Liver (tissue), 7 donors: ENCODE measurements at regions not wholly inside any gene's neighbourhood (a gene's known extent, or its start where the extent isn't known, plus 50 kb on each side); places are given as distances from the start of the nearest gene placed in this dataset.

Experiments
- DNase-seq: peaks from one replicate; pipeline ENCODE4 v3.0.0-alpha.2; 2017; ENCODE audit warnings: low spot score
- H3K27ac ChIP-seq, 2 donors: one replicate each; pipeline ENCODE4 v1.7.0; 2013; ENCODE audit warnings: inconsistent platforms in 2 of 2, low read length in 2 of 2, control low read depth in 1 of 2, low read depth in 1 of 2, mild to moderate bottlenecking in 1 of 2
- H3K27me3 ChIP-seq, 4 donors: one replicate each; pipeline versions ENCODE4 v1.6.1 to v1.7.0; 2013; ENCODE audit warnings: low read length in 3 of 4, inconsistent platforms in 1 of 4, mild to moderate bottlenecking in 1 of 4, moderate library complexity in 1 of 4; ENCODE audit not compliant: control insufficient read depth in 4 of 4, insufficient read depth in 4 of 4
- H3K36me3 ChIP-seq, 4 donors: one replicate each; pipeline versions ENCODE4 v1.6.1 to v1.7.0; 2013; ENCODE audit warnings: low read length in 3 of 4, mild to moderate bottlenecking in 3 of 4, low read depth in 1 of 4, moderate library complexity in 1 of 4; ENCODE audit not compliant: control insufficient read depth in 4 of 4, insufficient read depth in 3 of 4
- H3K4me1 ChIP-seq, 4 donors: one replicate each; pipeline versions ENCODE4 v1.6.1 to v1.7.0; 2013; ENCODE audit warnings: low read length in 3 of 4, mild to moderate bottlenecking in 3 of 4, moderate library complexity in 1 of 4; ENCODE audit not compliant: control insufficient read depth in 4 of 4, insufficient read depth in 4 of 4
- H3K4me3 ChIP-seq, 3 donors: one replicate each; pipeline versions ENCODE4 v1.6.1 to v1.7.0; 2013; ENCODE audit warnings: low read length in 3 of 3, control low read depth in 1 of 3, low read depth in 1 of 3, mild to moderate bottlenecking in 1 of 3
- H3K9ac ChIP-seq, 2 donors: one replicate each; pipeline ENCODE4 v1.7.0; 2013; ENCODE audit warnings: low read length in 2 of 2, mild to moderate bottlenecking in 2 of 2, moderate library complexity in 2 of 2, control low read depth in 1 of 2, low read depth in 1 of 2
- H3K9me3 ChIP-seq, 4 donors: one replicate each; pipeline versions ENCODE4 v1.6.1 to v1.7.0; 2013; ENCODE audit warnings: low read length in 3 of 4; ENCODE audit not compliant: control insufficient read depth in 4 of 4
- EGR1 ChIP-seq, 2 donors: IDR thresholded peaks; 2 replicates each; pipeline ENCODE4 v1.6.1; 2016 to 2018; ENCODE audit warnings: antibody characterized with exemption in 2 of 2, low read depth in 2 of 2
- GABPA ChIP-seq, 2 donors: IDR thresholded peaks in 1 of 2; conservative IDR thresholded peaks in 1 of 2; 2 replicates each; pipeline ENCODE4 v1.6.1; 2016; ENCODE audit warnings: antibody characterized with exemption in 2 of 2, mild to moderate bottlenecking in 1 of 2, moderate library complexity in 1 of 2
- HNF4A ChIP-seq, 2 donors: conservative IDR thresholded peaks; 2 replicates each; pipeline ENCODE4 v1.6.1; 2016; ENCODE audit warnings: antibody characterized with exemption in 2 of 2, mild to moderate bottlenecking in 2 of 2
- HNF4G ChIP-seq: IDR thresholded peaks from 2 replicates; pipeline ENCODE4 v1.6.1; 2016; ENCODE audit warnings: antibody characterized with exemption
- NR2F2 ChIP-seq: IDR thresholded peaks from 2 replicates; pipeline ENCODE4 v1.6.1; 2016; ENCODE audit warnings: antibody characterized with exemption
- RAD21 ChIP-seq, 2 donors: IDR thresholded peaks; 2 replicates each; pipeline ENCODE4 v1.6.1; 2016; ENCODE audit warnings: antibody characterized with exemption in 2 of 2, mild to moderate bottlenecking in 2 of 2
- RXRA ChIP-seq, 2 donors: IDR thresholded peaks; 2 replicates each; pipeline ENCODE4 v1.6.1; 2017 to 2018; ENCODE audit warnings: antibody characterized with exemption in 2 of 2, mild to moderate bottlenecking in 1 of 2
- SP1 ChIP-seq: IDR thresholded peaks from 2 replicates; pipeline ENCODE4 v1.6.1; 2018; ENCODE audit warnings: antibody characterized with exemption, mild to moderate bottlenecking
- TAF1 ChIP-seq: conservative IDR thresholded peaks from 2 replicates; pipeline ENCODE4 v1.6.1; 2016; ENCODE audit warnings: antibody characterized with exemption, mild to moderate bottlenecking
- YY1 ChIP-seq: IDR thresholded peaks from 2 replicates; pipeline ENCODE4 v1.6.1; 2016; ENCODE audit warnings: antibody characterized with exemption, mild to moderate bottlenecking
- WGBS: extraction: QIAGEN DNeasy Blood & Tissue Kit; methylation state at CpG from one replicate; pipeline ENCODE4 v1.1.7; 2013; 5-methylcytosine and 5-hydroxymethylcytosine counted together
- TF ChIP-seq, protein P1 (sequence below): IDR thresholded peaks from 2 replicates; pipeline ENCODE4 v1.6.1; 2016; ENCODE audit warnings: antibody characterized with exemption
- TF ChIP-seq, protein P2 (sequence below): IDR thresholded peaks from 2 replicates; pipeline ENCODE4 v1.6.1; 2016; ENCODE audit warnings: antibody characterized with exemption
- TF ChIP-seq, protein P3 (sequence below): IDR thresholded peaks from 2 replicates; pipeline ENCODE4 v1.6.1; 2016; ENCODE audit warnings: antibody characterized with exemption, mild to moderate bottlenecking
- TF ChIP-seq, protein P4 (sequence below): IDR thresholded peaks from 2 replicates; pipeline ENCODE4 v1.6.1; 2016; ENCODE audit warnings: antibody characterized with exemption
- donor health status: healthy.
- donor health status: healthy.
- donor health status: healthy.
- donor health status: healthy.

DNA sequence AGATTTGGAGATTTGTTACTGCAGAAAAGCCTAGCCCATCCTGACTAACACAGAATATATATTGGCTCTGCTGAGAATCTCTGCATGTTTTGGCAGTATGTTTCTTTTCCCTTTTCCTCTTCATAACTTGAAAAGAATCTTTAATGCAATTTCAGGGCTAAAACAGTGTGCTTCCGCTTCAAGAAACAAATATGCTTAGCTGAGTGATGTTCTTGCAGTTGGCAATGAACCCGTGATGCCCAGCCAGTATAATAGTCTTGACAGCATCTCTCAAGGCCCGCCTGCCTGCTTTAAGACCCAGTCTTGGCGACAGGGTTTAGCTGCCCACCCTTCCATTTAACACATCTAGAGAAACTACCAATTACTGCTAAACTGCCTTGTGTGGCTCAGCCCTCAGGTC is 184.5 kb downstream of the INO80D start:
- no peaks in the 10 kb centered on the region for H3K9me3 ChIP-seq
- DNase-seq: no peak
- no peak overlapping the region for H3K27ac ChIP-seq
- H3K4me3 ChIP-seq: no peak overlapping the region
- no peaks in the 10 kb centered on the region for H3K36me3 ChIP-seq
- WGBS: 87% methylated on average over 4 of the region's 4 CpGs
- no peaks in the 10 kb centered on the region for H3K27me3 ChIP-seq
- TF ChIP-seq, protein P1, sequence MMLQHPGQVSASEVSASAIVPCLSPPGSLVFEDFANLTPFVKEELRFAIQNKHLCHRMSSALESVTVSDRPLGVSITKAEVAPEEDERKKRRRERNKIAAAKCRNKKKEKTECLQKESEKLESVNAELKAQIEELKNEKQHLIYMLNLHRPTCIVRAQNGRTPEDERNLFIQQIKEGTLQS: no peak
- TF ChIP-seq, protein P2, sequence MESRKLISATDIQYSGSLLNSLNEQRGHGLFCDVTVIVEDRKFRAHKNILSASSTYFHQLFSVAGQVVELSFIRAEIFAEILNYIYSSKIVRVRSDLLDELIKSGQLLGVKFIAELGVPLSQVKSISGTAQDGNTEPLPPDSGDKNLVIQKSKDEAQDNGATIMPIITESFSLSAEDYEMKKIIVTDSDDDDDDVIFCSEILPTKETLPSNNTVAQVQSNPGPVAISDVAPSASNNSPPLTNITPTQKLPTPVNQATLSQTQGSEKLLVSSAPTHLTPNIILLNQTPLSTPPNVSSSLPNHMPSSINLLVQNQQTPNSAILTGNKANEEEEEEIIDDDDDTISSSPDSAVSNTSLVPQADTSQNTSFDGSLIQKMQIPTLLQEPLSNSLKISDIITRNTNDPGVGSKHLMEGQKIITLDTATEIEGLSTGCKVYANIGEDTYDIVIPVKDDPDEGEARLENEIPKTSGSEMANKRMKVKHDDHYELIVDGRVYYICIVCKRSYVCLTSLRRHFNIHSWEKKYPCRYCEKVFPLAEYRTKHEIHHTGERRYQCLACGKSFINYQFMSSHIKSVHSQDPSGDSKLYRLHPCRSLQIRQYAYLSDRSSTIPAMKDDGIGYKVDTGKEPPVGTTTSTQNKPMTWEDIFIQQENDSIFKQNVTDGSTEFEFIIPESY: no peak
- TF ChIP-seq RXRA (IDR thresholded peaks at IDR 0.05) (no peak), HNF4A (conservative IDR thresholded peaks at IDR 0.05) (no peak), EGR1 (IDR thresholded peaks at IDR 0.05; ENCODE audit: low read depth in 2 of 2) (no peak), NR2F2 (no peak), GABPA (IDR thresholded peaks at IDR 0.05 in 1 of 2, conservative IDR thresholded peaks at IDR 0.05 in 1 of 2) (no peak), HNF4G (no peak), RAD21 (IDR thresholded peaks at IDR 0.05) (no peak), SP1 (no peak), YY1 (no peak), TAF1 (no peak)
- TF ChIP-seq, protein P3, sequence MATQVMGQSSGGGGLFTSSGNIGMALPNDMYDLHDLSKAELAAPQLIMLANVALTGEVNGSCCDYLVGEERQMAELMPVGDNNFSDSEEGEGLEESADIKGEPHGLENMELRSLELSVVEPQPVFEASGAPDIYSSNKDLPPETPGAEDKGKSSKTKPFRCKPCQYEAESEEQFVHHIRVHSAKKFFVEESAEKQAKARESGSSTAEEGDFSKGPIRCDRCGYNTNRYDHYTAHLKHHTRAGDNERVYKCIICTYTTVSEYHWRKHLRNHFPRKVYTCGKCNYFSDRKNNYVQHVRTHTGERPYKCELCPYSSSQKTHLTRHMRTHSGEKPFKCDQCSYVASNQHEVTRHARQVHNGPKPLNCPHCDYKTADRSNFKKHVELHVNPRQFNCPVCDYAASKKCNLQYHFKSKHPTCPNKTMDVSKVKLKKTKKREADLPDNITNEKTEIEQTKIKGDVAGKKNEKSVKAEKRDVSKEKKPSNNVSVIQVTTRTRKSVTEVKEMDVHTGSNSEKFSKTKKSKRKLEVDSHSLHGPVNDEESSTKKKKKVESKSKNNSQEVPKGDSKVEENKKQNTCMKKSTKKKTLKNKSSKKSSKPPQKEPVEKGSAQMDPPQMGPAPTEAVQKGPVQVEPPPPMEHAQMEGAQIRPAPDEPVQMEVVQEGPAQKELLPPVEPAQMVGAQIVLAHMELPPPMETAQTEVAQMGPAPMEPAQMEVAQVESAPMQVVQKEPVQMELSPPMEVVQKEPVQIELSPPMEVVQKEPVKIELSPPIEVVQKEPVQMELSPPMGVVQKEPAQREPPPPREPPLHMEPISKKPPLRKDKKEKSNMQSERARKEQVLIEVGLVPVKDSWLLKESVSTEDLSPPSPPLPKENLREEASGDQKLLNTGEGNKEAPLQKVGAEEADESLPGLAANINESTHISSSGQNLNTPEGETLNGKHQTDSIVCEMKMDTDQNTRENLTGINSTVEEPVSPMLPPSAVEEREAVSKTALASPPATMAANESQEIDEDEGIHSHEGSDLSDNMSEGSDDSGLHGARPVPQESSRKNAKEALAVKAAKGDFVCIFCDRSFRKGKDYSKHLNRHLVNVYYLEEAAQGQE: no peak
- TF ChIP-seq, protein P4, sequence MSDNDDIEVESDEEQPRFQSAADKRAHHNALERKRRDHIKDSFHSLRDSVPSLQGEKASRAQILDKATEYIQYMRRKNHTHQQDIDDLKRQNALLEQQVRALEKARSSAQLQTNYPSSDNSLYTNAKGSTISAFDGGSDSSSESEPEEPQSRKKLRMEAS: no peak
- H3K4me1 ChIP-seq: no peaks in the 10 kb centered on the region
- no peak overlapping the region for H3K9ac ChIP-seq

DNA sequence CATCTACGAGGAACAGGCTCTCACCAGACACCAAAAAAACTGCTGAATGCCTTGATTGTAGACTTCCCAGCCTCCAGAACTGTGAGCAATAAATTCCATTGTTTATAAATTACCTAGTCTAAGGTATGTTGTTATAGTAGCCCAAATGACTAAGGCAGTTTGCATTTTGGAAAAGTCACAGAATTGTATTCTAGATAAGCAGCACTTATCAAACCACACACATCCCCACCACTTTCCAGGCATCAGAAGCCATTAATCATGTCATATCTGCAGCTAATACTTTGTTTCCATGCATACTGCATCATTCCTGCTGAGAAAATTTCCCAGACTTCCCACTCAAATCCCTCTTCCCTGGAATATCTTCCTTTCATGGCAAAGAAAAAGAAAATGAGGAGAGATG is 187.2 kb downstream of the INO80D start:
- DNase-seq: no peak
- Histone ChIP-seq H3K27ac (no peak overlapping the region), H3K4me3 (no peak overlapping the region), H3K9me3 (no peaks in the 10 kb centered on the region), H3K4me1 (no peaks in the 10 kb centered on the region), H3K27me3 (no peaks in the 10 kb centered on the region), H3K9ac (no peak overlapping the region), H3K36me3 (no peaks in the 10 kb centered on the region)
- no peak for TF ChIP-seq RAD21 (IDR thresholded peaks at IDR 0.05)
- no peak for TF ChIP-seq HNF4A (conservative IDR thresholded peaks at IDR 0.05)
- WGBS: 97% methylated on average over 1 of the region's 1 CpG
